ENCODE measurements at regions not wholly inside any gene's neighbourhood (a gene's known extent, or its start where the extent isn't known, plus 50 kb on each side); places are given as distances from the start of the nearest gene placed in this dataset.
"Not testable (repeated sequence)": the region's sequence is repeated elsewhere in the genome, so short reads cannot be mapped to it uniquely, and the experiment has no call there.

GRCh38 chr2:196290569-196290968, 119.2 kb upstream of the STK17B start:
- TF ChIP-seq, protein P1, sequence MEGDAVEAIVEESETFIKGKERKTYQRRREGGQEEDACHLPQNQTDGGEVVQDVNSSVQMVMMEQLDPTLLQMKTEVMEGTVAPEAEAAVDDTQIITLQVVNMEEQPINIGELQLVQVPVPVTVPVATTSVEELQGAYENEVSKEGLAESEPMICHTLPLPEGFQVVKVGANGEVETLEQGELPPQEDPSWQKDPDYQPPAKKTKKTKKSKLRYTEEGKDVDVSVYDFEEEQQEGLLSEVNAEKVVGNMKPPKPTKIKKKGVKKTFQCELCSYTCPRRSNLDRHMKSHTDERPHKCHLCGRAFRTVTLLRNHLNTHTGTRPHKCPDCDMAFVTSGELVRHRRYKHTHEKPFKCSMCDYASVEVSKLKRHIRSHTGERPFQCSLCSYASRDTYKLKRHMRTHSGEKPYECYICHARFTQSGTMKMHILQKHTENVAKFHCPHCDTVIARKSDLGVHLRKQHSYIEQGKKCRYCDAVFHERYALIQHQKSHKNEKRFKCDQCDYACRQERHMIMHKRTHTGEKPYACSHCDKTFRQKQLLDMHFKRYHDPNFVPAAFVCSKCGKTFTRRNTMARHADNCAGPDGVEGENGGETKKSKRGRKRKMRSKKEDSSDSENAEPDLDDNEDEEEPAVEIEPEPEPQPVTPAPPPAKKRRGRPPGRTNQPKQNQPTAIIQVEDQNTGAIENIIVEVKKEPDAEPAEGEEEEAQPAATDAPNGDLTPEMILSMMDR (conservative IDR thresholded peaks at IDR 0.05) = no peak
- peak overlapping the region; percentile 44; the same call in 1 of the 2 replicates for H3K27ac ChIP-seq

DNA sequence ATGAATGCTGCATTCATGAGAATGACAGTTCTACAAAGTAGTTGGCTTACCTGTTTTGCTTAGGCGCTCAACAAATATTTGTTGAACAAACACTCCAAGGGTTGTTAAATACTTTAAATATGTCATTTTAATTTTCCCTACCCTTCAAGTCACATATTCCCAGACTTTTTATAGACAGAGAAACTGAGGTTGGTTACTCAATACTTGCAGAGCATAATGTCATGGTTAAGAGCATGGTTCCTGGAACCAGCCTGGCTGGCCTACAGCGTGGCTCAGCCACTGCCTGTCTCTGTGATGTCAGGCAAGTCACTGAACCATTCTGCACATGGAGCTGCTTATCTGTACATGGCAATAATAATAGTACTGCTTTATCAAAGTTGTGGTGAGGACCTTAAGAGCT, 120.0 kb upstream of the STK17B start:
- peak overlapping the region; percentile 44 for H3K27ac ChIP-seq
- TF ChIP-seq, protein P1 (conservative IDR thresholded peaks at IDR 0.05) = no peak

DNA sequence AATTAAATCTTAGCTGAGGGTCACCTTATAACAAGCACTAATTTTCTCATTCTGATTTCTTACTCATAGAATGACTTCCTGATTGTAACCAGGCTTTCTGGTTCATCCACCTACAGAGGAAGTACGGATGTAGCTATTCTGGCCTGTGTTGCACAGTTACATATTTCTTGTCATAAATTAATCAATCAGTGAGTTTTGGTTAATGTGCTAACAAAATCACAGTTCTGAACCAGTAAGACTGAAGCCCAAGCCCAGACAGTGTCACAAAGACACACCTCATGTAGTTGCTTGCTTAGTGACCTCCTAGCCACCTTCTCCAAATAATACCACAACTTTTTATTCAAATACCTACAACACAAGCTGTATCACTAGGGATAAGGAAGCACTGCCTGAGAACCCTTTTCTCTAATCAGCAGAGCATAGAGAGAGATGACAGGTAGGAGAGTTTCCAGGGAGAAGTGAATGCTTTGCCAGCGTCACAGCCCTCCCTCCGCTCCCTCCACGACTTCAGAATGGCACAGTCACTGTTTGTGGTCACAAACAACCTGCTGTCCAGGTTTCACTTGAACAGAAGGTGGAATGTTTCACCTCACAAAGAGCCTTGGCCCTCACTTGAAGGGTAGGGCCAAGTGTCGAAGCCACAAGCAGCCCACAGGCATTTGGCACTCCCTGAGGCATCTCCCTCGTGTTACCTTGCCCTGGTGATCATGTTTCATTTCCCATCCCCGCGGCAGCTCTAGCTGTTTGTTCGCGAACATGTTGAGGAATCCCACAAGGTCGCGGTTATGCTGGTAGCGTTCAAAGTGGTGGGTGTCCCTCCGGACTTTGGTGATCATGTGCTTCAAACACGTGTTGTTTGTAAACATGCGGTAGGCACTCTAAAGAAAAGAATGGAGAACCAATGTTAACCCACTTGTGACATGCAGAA, 120.8 kb upstream of the STK17B start:
- TF ChIP-seq, protein P1 (conservative IDR thresholded peaks at IDR 0.05) = no peak
- peak overlapping the region; percentile 44 for H3K27ac ChIP-seq

DNA sequence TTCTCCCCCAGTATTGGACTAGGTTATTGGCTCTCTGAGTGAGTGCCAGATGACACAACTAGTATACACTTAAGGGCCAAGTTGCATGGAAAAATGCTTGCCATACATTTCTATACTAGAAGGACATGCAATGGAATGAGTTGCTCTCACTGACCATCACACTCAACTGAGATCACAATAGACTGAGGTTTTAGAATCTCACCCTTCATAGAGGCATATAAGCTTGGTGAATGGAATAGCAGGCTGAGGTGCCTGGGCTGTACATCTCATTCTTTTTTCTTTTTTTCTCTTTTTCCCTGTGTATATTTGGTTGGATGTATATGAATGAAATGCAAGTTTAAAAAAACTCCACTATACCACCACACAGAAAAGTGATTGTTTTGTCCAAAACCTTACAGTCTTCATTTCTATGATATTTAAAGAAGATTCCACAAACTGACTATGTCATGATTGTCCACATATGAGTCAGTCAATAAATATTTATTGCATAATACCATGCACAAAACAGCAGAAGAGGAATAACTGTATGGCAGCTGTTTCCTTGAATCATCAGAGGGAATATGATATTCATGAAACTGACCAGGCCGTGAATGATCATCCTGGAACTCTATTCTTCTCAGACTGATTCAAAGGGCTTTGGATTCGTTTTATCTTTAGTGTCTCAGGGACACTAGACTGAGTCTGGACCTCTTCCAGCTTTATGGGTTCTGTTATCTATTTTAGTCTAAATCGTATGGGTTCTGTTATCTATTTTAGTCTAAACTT, 122.6 kb upstream of the STK17B start:
- H3K27ac ChIP-seq = no peak overlapping the region
- TF ChIP-seq, protein P1 (conservative IDR thresholded peaks at IDR 0.05) = no peak

GRCh38 chr2:196294516-196294909, 123.1 kb upstream of the STK17B start:
- TF ChIP-seq, protein P1 (conservative IDR thresholded peaks at IDR 0.05) = no peak
- H3K27ac ChIP-seq = no peak overlapping the region

GRCh38 chr2:196295005-196295404, 123.6 kb upstream of the STK17B start:
- TF ChIP-seq, protein P1 (conservative IDR thresholded peaks at IDR 0.05) = no peak
- H3K27ac ChIP-seq = no peak overlapping the region

DNA sequence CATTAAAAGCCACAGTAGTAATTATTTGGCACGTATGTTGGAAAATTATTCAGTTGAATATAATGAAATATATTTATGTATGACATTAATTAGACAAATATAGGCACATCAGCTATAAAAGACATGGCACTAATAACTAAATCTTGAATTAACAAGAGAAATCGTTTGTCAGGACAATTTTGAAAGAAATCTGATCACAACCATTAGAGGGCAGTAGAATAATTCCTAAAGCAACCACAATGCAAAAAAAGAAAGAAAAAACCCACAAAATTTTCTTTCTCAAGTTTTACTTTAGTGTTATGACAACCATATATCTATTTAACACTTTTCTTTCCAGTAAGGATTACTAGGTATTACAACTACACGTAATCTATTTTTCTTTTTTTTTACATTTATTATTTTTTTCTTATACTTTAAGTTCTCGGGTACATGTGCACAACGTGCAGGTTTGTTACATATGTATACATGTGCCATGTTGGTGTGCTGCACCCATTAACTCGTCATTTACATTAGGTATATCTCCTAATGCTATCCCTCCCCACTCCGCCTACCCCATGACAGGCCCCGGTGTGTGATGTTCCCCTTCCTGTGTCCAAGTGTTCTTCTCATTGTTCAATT, 126.8 kb upstream of the STK17B start:
- H3K27ac ChIP-seq = not testable (repeated sequence)
- TF ChIP-seq, protein P1 (conservative IDR thresholded peaks at IDR 0.05) = peak; percentile 77

Measured in VCaP (cell line).